Tongue (tissue), 1 donor: ENCODE measurements at regions not wholly inside any gene's neighbourhood (a gene's known extent, or its start where the extent isn't known, plus 50 kb on each side); places are given as distances from the start of the nearest gene placed in this dataset.
A peak's percentile ranks its signal among the peaks of the same experiment; 100 is the strongest.

Source experiments
- DNase-seq: peaks from one replicate; pipeline ENCODE4 v3.0.0-alpha.2; 2015

DNA sequence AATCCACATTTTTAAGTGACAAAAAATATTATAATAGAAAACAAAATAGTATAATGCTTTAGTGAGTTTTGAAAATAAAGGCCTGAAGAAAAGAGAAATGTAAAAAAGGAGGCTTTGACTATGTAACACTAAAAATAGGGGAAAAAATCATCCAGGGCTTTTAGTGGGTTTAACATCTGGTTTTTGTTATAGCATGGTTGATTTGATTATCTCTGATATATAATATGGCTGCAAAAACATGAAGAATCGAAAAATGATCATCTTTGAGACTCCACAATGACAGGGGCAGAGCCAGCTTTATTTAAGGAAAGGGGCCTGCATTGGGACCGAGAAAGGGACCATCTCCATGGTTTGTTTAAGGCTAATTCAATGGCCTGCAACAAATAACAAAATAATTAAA lies 393.8 kb downstream of the PLK2 start:
- no peak for DNase-seq

DNA sequence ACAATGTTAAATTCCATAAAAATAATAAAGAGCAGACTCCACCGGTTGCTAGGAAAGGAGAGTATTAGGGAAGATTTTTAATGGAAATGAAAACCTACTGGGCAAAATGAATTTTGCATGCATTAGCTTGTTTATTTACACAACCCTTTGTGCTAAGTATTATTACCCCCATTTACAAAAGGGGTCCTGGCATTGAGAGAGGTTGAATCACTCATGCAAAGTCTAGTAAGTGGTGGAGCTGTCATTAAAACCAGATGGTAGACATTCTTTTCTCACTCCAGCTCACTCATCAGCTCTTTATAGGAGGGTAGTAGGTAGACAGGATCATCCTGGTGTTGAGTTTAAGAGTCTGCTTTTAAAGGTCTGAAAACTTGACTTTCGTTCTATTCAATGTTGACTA lies 395.1 kb downstream of the PLK2 start:
- no peak for DNase-seq

DNA sequence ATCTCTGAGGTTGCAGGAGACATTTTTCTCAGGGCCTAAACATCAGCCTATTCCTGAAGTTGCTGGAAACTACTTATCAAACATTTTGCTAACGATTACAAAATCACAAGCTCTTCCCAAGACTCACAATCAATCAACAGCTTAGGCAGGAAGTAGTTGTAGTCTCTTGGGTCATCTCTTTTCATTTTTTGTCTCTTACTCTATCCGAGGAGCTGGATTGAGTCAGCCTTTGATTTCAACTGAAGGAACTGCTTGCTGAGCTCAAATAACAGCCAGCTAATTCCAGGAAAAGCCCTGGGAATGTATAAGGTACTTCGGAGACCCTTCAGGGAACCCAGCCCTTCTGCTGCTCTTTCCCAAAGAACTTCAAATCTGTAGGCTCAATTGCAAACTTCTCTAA lies 398.9 kb downstream of the PLK2 start:
- DNase-seq: peak; percentile 22

DNA sequence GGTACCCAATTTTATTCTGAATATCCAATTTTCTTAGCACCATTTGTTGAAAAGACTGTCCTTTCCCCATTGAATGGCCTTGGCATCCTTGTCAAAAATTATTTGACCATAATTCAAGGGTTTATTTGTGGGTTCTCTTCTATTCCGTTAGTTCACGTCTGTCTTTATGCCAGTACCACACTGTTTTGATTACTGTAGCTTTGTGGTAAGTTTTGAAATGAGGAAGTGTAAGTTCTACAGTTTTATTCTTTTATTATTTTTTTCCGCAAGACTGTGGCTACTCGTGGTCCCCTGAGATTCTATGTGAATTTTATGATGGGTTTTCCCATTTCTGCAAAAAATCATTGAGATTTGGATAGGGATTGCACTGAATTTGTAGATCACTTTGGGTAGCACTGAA lies 402.6 kb downstream of the PLK2 start:
- no peak for DNase-seq

DNA sequence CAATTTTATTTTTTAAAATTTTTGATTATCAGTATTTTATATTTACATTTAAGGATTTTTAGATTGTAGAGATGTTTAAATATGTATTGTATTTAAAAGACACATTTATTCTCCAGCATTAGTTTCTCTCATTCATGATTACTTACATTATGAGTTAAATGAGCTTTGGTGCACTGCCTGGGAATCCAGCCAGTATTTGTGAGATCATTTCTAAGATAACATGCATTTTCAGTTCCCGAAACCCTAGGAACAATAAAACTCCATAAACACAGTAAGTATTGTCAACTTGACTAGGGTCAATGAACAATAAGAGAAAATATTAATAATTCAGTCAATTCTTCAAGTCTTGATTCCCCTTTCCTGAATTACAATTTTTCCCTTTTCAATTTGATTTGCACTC lies 403.3 kb downstream of the PLK2 start:
- peak; percentile 41 for DNase-seq

DNA sequence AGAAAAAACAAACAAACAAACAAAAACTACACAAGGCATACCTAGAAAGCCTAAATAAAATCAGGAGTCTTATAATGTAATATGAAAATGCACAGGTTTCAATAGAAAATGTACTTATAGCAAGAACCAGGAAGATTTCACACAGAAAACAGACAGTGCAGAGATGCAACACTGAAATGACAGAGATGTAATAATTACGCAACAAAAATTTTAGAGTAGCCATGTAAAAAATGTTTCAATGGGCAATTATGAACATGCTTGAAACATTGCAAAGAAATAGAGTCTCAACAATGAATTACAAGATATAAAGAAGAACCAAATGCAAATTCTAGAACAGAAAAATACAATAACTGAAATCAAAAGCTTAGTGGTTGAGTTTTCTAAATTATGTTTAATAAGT lies 405.9 kb downstream of the PLK2 start:
- DNase-seq: no peak

DNA sequence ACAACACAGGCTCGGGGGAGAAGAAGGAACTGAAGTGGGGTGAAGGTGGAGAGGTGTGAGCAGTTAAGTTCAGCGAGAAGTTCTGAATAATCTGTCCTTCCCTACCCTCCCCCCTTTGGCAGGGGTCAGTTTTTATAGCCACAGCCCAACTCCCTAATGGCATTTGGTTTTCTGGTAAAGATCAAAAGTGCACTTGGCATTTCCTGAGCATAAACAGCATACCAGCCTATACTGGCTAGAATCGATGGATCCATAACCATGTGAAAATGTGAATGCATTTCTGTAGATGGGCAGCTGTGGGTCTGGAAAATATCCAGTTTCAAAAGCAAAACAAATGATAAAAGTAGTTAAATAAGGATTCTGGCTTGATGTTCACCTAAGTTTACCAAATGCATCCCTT lies 410.9 kb downstream of the PLK2 start:
- peak; percentile 0 for DNase-seq

DNA sequence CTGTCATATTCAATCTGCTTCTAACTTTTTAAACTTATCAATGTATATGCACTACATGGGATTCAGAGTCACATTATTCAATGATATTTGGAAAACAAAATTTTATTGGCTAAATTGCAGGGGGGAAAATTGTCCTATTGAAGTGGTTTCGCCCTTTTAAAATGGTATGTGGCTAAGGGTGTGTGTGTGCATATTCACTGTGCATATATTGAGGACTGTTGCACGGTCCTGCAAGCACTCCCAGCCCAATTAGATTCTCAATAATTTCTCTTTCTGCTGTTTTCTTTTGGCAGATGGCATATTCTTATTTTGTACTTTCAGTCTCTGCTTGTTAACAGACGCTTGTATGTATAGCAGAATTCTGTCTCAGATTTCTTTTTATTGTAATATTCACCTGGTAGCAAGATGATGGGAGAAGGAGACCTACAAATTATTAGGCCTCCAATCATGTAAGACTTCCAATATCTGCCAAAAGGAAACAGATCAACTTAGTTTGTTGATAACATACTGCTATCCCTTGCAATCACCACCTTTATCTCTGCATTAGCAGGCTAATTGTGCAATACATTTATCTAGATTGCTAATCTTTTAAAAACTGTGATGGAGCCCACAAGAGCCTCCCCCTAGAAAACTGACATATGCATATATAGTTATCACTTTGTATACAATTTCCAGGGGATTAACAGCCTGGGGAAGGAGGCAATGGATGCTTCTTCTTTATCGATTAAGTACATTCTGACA lies 411.5 kb downstream of the PLK2 start:
- DNase-seq: peak; percentile 0

DNA sequence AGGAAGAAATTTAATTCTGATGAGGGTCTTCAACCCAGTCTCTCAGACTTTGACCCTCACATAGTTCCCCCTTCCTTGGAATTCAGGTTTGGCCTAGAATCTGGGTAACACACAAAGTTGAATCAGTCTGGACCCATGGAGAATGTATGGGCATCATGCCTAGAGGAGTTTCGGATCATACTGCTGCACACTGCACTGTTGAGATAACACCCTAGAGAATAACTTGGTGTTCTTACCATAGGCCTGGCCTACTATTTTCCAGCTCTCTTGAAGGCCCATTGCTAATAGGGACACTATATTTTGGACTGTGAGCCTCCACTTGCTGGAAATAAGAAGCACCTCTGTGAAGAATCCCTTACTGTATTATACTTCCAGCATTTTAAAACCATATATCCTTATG lies 413.5 kb downstream of the PLK2 start:
- DNase-seq: peak; percentile 0

DNA sequence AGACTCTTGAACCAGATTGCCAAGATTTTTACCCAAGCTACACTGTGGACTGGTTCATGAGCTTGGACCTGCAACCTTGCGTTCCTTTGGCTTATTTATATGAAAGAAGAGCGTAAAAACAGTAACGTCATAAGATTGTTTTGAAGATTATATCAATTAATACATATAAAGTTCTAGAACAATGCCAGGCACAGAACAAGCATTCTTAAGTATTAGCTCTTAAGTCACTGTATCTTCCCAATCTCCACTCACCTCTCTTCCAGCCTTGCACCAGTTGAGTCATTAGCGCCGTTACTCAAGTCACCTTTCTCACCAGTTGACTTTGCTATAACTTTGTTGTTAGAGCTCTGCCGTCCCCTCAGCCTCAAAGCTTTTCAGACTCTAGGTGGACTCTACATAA lies 415.7 kb downstream of the PLK2 start:
- peak; percentile 0 for DNase-seq

DNA sequence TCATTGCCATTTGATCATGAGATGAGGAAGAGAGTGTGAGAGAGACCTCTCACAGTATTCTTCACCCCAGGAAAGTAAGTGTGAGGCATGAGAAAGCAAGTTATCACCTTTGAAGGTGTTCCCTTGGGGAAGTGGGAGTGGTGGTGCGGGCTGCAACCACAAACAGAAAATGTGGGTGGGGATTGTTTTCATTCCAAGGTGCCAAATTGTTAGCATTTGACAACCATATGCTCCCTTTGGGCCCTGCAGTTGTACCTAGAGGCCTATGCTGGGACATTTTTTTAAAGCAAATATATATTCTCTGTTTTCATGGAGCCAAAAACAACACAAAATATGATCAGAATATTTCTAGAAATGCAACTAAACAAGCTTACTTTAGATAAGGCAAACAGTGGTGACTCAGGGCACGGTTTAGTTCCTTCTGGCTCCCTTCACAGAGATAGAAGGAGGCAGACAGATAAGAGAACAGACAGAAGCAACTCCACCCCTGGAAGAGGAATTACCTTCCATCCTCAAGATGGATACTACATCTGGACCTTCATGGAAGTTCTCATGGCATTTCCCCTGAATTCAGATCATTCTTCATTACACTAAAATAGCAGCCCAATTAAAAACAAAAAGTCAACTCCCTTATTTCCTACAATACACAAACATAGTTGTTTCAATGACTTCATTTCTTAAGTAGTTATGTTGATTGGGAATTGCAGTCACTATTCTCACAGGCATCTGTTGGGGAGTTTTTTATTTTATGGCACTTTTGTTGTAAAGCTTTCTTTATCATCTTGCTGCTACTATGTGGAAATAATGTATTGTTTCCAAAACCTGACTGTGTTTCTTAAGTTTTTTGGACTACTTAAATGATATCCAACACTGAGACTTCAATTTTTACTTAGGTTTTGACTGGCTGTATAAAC lies 416.6 kb downstream of the PLK2 start:
- DNase-seq: peak; percentile 0

DNA sequence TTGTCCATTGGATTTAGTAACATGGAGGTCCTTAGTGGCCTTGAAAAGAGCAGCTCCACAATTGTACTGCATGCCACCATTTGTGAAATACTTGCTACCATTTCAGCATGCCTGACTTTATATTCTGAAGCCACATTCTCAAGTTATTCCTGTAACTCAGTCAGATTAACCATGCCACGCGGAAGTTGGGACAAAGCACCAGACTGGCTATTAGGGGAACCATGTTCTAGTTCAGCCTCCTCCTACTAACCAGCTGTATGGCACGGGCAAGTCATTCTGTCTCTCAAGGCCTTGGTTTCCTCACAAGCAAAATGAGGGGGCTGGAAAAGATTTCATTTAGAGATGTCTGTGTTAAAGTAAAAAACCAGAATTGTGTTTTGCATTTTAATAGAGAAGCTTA lies 418.0 kb downstream of the PLK2 start:
- DNase-seq: no peak

DNA sequence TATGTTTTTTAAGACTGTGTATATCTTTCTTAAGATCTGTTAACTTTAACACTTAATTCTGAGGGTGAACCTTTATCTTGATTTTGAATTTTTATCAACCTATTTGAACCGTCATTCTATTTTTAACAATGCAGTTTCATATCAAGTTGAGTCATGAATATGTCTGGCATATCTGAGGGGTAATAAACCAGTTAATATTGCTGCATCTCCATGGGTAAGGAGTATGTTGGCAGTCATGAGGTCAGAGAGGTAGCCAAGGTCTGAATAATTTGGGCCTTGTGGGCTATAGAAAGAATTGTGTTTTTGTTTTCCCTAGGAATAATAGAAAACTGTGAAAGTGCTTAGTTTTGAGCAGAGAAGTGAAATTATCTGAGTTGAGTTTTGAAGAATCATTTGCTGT lies 419.0 kb downstream of the PLK2 start:
- DNase-seq: no peak

DNA sequence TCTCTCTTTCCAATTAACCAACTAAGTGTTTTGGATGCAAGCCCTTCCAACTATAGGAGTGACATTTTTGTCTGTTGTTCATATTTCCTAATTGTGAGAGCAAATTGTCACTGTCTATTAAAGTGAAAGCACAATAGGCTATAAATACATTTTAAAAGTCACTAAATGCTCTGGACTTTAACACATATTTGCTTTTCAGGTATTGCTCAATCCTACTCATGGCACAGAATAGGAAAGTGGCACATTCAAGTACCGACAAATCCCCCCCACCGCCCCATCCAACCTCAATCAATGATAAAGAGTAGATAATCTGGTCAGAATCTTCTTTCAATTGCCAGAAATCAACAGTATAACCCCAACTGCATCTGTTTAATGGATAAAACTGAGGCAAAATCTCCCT lies 419.8 kb downstream of the PLK2 start:
- peak; percentile 0 for DNase-seq

DNA sequence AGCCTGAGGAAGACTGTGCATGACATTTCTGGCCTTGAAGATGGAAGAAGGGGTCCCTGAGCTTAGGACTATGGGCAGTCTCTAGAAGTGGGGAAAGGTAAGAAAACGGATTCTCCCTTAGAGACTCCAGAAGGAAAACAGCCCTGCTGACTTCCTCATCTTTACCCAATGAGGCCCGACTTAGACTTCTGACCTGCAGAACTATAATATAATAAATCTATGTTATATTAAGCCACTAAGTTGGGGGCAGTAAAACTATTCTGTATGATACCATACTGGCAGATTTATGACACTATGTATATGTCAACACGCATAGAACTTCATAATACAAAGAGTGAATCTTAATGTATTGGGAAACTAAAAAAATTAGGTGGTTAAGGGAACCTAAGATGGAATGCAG lies 422.0 kb downstream of the PLK2 start:
- no peak for DNase-seq

DNA sequence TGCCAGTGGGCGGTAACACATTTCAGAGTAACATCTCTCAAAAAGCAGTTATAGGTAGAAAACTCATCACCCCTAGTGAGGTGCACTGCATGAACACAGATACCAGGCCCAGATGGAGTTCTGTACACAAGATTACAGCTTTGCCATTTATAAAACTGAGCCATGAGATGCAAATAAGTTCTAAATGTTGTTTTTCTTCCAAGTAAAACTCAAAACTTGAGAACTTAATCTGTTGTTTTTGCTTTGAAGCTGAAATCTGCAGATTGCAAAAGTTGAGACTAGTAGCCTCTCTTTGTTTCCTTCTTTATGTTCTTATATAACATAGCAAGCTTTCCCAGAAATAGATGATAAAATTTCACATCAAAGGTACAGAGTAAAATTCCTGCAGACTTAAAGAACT lies 434.1 kb downstream of the PLK2 start:
- DNase-seq: no peak

DNA sequence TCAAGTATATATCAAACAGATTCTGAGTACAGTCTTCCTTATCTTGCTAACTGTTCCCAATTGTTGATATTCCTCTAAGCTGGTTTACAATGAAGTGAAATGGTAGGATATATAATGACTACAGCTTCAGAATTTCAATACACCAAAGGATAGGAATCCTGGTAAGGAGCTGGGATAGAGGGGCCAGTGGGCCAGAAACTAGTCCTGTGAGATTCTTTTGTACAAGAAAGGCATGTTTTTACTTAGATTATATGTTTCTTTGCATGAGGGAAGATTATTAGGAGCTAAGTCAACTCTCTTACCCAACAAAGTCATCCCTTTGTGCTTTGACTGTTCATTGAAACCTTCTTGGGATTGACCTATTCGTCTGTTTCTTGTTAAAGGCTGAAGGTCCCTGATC lies 435.7 kb downstream of the PLK2 start:
- no peak for DNase-seq

DNA sequence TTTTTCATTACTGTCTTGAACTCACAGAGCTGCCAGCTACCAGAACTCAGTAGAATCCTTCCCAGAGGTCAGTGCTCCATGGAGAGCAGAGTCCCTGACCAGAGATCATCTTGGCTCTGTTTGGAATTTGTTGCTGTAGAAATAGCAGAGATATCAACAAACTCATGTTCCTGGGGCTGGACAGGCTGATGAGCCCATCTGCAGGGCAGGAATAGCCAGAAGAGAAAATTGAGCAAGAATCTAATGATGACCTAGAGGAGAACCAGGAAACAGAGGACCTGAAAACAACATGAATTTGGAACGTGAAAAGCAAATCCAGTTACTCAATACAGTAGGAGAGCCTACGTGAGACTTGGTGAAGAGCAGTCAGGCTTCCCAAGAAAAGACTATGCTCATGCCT lies 437.8 kb downstream of the PLK2 start:
- DNase-seq: no peak

DNA sequence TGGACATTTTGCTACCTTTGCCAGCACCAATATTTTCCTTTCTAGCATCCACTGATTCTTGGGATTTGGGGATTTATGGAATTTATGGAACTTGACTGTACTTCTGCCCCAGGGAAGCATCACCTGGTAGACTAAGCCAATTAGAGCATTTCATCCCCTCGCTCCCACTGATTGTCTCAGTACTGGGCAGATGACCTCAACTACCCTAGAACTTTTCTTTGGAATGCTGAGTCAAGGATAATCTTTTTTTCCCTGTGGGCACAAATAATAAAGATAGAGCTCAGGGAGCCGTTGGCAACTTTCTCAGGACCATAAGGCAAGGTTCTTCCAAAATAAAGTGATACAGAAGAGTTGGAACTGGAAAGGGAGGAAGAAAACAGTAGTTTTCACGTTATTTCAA lies 438.4 kb downstream of the PLK2 start:
- no peak for DNase-seq

DNA sequence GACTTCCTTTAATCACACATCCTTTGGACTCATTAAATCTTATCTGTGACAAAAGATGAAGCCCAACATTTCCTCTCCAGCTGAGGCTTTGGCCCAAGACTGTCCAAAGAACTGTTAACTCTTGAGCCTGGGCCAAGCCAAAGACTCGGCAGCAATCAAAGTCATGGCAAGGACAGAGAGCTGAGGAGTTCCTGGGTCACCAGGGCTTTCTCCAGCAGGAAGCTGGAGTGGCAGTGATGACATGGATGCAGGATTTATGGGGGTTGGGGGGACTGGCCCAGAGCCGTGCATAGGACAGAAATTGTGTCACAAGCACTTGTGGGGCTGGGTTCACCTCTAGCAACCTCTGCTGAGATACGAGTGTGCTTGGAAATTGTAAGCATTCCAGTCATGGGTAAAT lies 440.3 kb downstream of the PLK2 start:
- peak; percentile 12 for DNase-seq

DNA sequence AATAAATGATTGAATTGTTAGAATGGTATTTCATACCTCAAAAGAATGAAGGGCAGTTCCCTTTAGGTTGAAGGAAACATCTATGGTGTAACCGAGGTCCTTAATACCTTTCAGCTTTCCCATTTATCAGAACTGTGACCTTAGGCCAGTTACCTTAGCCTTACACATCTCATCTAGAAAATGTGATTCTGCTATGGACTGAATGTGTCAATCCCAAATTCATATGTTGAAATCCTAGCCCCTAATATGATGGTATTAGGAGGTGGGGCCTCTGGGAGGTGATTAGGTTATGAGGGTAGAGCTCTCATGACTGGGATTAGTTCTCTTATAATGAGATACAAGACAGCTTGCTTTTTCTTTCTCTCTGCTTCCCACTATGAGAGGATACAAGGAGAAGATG lies 441.9 kb downstream of the PLK2 start:
- DNase-seq: no peak

DNA sequence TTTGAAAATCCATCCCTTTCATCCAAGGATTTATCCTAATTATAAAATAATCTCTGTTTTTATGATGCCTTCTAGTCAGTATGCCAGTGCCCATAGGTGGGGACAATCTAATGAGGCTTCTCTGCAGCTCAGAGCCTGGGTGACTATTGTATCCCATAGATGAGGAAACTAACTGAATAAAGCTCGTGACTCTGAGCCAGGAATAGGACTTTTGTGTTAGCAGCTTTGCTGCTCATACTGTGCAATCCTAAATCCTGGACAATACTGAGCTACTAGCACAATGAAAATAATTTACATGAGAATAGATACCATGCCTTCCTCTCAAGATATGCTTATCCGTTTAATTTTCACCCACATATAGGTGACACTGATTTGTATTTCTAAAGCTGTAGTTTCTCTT lies 443.0 kb downstream of the PLK2 start:
- DNase-seq: no peak

DNA sequence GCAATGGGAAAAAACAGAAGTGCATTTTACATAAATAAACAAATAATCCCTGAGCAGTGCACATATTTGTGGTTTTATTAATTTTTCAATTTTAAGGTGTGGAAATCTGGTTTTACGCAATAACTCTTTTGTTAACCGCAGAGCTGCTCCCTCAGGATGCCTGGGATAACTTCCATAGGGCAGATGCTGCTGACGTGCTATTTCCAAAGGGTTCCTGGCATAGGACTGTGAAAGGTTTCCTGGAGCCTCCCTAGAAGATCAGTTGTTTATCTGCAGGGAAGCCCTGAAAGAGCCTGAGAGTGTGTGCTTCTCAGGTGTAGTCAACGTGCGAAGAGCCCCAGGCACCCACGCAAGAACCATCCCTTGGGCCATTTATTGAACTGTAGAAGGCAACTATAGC lies 443.5 kb downstream of the PLK2 start:
- DNase-seq: no peak

DNA sequence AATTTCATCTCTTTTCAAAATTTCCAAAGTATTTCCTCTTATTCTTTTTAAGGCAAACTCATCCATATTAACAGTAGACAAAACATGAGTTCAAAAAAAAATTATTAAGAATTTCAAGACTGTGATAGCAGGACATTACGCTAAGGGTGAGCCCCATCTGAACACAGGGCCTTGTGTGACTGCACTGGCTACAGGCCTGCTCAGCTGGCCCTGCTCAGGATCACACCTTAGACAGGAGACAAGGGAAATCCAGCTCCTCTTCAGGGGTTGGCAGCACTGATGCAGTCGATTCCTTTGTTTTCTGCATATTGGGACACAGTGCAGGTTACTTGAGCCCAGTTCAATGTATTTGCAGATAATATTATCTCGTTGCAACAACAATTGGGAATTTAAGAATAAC lies 444.7 kb downstream of the PLK2 start:
- DNase-seq: no peak
